ENCODE measurements at regions not wholly inside any gene's neighbourhood (a gene's known extent, or its start where the extent isn't known, plus 50 kb on each side); places are given as distances from the start of the nearest gene placed in this dataset.
A peak's percentile ranks its signal among the peaks of the same experiment; 100 is the strongest.

- no peak for DNase-seq (ENCODE audit: extremely low read depth in 1 of 4, low spot score in 3 of 4)
- Histone ChIP-seq H3K4me2 (ENCODE audit: insufficient read depth, low read length) (no peak overlapping the region), H3K9ac (ENCODE audit: insufficient read depth in 1 of 2, low read depth in 2 of 2, low read length in 2 of 2) (no peak overlapping the region), H3K27me3 (ENCODE audit: control insufficient read depth in 2 of 2, insufficient read depth in 2 of 2, low read length in 2 of 2) (no peaks in the 10 kb centered on the region), H3K9me1 (ENCODE audit: control insufficient read depth, insufficient read depth, low read length) (no peaks in the 10 kb centered on the region), H3K9me3 (replicated peaks; ENCODE audit: control insufficient read depth, insufficient read depth, low read depth, low read length) (0 out of 2 replicates have a peak, but pooled peaks cover 6% of the 10 kb centered on the region), H2AFZ (ENCODE audit: low read depth, low read length) (0 out of 2 replicates have a peak overlapping the region, but pooled peaks have one; percentile 55), H4K20me1 (replicated peaks; ENCODE audit: control insufficient read depth, insufficient read depth, low read length) (no peaks in the 10 kb centered on the region), H3K4me3 (no peak overlapping the region), H3K27ac (ENCODE audit: extremely low read depth, low read depth, low read length) (no peak overlapping the region), H3K4me1 (replicated peaks in 1 of 2; ENCODE audit: control insufficient read depth in 2 of 2, insufficient read depth in 2 of 2, low read length in 2 of 2) (peaks cover 3 to 19% of the 10 kb centered on the region in 2 experiments; a peak in 3 of 5 replicates), H3K36me3 (ENCODE audit: control insufficient read depth, insufficient read depth, low read length) (peaks cover 5% of the 10 kb centered on the region; the same call in 1 of the 3 replicates), H3K79me2 (ENCODE audit: control insufficient read depth, insufficient read depth, low read length) (no peaks in the 10 kb centered on the region)
- in situ Hi-C loops (cut with MboI) (no loop called here), intact Hi-C loops (cut with micrococcal nuclease) (loop anchor here (5.0 kb wide), 2 partner anchors 69 to 161 kb away; partner anchors contain the start of gene ALDH1A1)
- no TSS peak for BruUV-seq (replicated peaks)
- ATAC-seq, result no peak
- no peak for FAIRE-seq
- WGBS (ENCODE audit: insufficient coverage, low coverage, missing lambda C conversion rate), result 56% methylated on average over 3 of the region's 3 CpGs
- ChIA-PET POLR2A (no interaction called here), CTCF (ENCODE audit: low intra/inter-chr PET ratio) (no interaction called here)
- TF ChIP-seq NBN (IDR thresholded peaks at IDR 0.05; ENCODE audit: low read depth) (no peak), PPARD (CRISPR knock-in tag; IDR thresholded peaks at IDR 0.05) (no peak), JUNB (CRISPR knock-in tag; conservative IDR thresholded peaks at IDR 0.05) (no peak), ZFP1 (CRISPR knock-in tag; IDR thresholded peaks at IDR 0.05) (no peak), SMARCA5 (IDR thresholded peaks at IDR 0.05) (no peak)
- TF ChIP-seq, protein P1, sequence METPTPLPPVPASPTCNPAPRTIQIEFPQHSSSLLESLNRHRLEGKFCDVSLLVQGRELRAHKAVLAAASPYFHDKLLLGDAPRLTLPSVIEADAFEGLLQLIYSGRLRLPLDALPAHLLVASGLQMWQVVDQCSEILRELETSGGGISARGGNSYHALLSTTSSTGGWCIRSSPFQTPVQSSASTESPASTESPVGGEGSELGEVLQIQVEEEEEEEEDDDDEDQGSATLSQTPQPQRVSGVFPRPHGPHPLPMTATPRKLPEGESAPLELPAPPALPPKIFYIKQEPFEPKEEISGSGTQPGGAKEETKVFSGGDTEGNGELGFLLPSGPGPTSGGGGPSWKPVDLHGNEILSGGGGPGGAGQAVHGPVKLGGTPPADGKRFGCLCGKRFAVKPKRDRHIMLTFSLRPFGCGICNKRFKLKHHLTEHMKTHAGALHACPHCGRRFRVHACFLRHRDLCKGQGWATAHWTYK (CRISPR knock-in tag; IDR thresholded peaks at IDR 0.05), result no peak
Observed at GRCh38 chr9:73020877-73021276, 68.0 kb upstream of the ALDH1A1 start.

GRCh38 chr9:73014011-73014410 is 61.2 kb upstream of the ALDH1A1 start:
- intact Hi-C loops (cut with micrococcal nuclease) (no loop called here), in situ Hi-C loops (cut with MboI) (no loop called here)
- FAIRE-seq (no peak), ATAC-seq (no peak), DNase-seq (ENCODE audit: extremely low read depth in 1 of 4, low spot score in 3 of 4) (no peak)
- no peaks in the 10 kb centered on the region for H3K9me1 ChIP-seq (ENCODE audit: control insufficient read depth, insufficient read depth, low read length)
- H3K27me3 ChIP-seq (ENCODE audit: control insufficient read depth in 2 of 2, insufficient read depth in 2 of 2, low read length in 2 of 2), result no peaks in the 10 kb centered on the region
- no peaks in the 10 kb centered on the region for H3K79me2 ChIP-seq (ENCODE audit: control insufficient read depth, insufficient read depth, low read length)
- no TSS peak for BruUV-seq (replicated peaks)
- no peak overlapping the region for H3K9ac ChIP-seq (ENCODE audit: insufficient read depth in 1 of 2, low read depth in 2 of 2, low read length in 2 of 2)
- no peak overlapping the region for H2AFZ ChIP-seq (ENCODE audit: low read depth, low read length)
- no peaks in the 10 kb centered on the region for H3K36me3 ChIP-seq (ENCODE audit: control insufficient read depth, insufficient read depth, low read length)
- no peaks in the 10 kb centered on the region for H4K20me1 ChIP-seq (replicated peaks; ENCODE audit: control insufficient read depth, insufficient read depth, low read length)
- H3K4me2 ChIP-seq (ENCODE audit: insufficient read depth, low read length), result no peak overlapping the region
- H3K4me1 ChIP-seq (replicated peaks in 1 of 2; ENCODE audit: control insufficient read depth in 2 of 2, insufficient read depth in 2 of 2, low read length in 2 of 2), result peaks cover 0 to 12% of the 10 kb centered on the region in 2 experiments; a peak in 2 of 5 replicates
- H3K4me3 ChIP-seq, result no peak overlapping the region
- no peaks in the 10 kb centered on the region for H3K9me3 ChIP-seq (replicated peaks; ENCODE audit: control insufficient read depth, insufficient read depth, low read depth, low read length)
- H3K27ac ChIP-seq (ENCODE audit: extremely low read depth, low read depth, low read length), result no peak overlapping the region
- ChIA-PET CTCF (ENCODE audit: low intra/inter-chr PET ratio) (no interaction called here), POLR2A (no interaction called here)
- TF ChIP-seq ZNF184 (CRISPR knock-in tag; IDR thresholded peaks at IDR 0.05), result no peak
